Panc1 (cell line): ENCODE measurements at regions not wholly inside any gene's neighbourhood (a gene's known extent, or its start where the extent isn't known, plus 50 kb on each side); places are given as distances from the start of the nearest gene placed in this dataset.

Experiments used
- ATAC-seq: fragments of 200-7000 bp; cut with Tn5 transposase; 2 replicates; pipeline ENCODE4 v1.9.1; 2020; ENCODE audit warnings: mild to moderate bottlenecking, moderate library complexity
- BruUV-seq: library from RNA; stranded (reverse); fragments of 400-500 nt; replicated peaks from 2 replicates; lab custom pipeline; 2021; lab: Mats Ljungman, UMichigan
- CTCF ChIA-PET: fragments of 300-600 bp; sonication (Branson Sonifier 250); formaldehyde crosslinking; loops from one replicate; lab custom pipeline; 2022; ENCODE audit warnings: antibody characterized with exemption; lab: Charles Lee
- POLR2A ChIA-PET: fragments of 300-600 bp; sonication (Branson Sonifier 250); formaldehyde crosslinking; loops from one replicate; lab custom pipeline; 2022; ENCODE audit warnings: antibody characterized with exemption; lab: Charles Lee
- DNase-seq: peaks from one replicate; pipeline ENCODE4 v3.0.0-alpha.2; 2010; ENCODE audit warnings: low read depth, low spot score
- H3K27ac ChIP-seq: 2 replicates; pipeline ENCODE4 v1.5.1; 2011; ENCODE audit warnings: mild to moderate bottlenecking, low read length, inconsistent platforms
- H3K27me3 ChIP-seq: fragments of 200-500 bp; sonication (Bioruptor generic); 2 replicates; pipeline ENCODE4 v1.6.0; 2014; ENCODE audit warnings: low read length, inconsistent platforms; ENCODE audit not compliant: control insufficient read depth, insufficient read depth
- H3K36me3 ChIP-seq: fragments of 200-500 bp; sonication (Bioruptor generic); 2 replicates; pipeline ENCODE4 v1.5.1; 2014; ENCODE audit warnings: inconsistent platforms, mild to moderate bottlenecking, low read length, moderate library complexity; ENCODE audit not compliant: control insufficient read depth, insufficient read depth
- H3K4me1 ChIP-seq: 2 replicates; pipeline ENCODE4 v1.5.1; 2011; ENCODE audit warnings: inconsistent platforms, mild to moderate bottlenecking, low read length, moderate library complexity; ENCODE audit not compliant: control insufficient read depth, insufficient read depth
- H3K4me3 ChIP-seq, 2 experiments: 2 replicates each; pipeline ENCODE4 v1.5.1; 2011 to 2012; ENCODE audit warnings: low read depth in 2 of 2, low read length in 2 of 2, mild to moderate bottlenecking in 2 of 2, inconsistent platforms in 1 of 2, moderate library complexity in 1 of 2
- H3K9me3 ChIP-seq: fragments of 200-500 bp; sonication (Bioruptor generic); 2 replicates; pipeline ENCODE4 v1.5.1; 2014; ENCODE audit warnings: low read depth, mild to moderate bottlenecking, inconsistent platforms, low read length, moderate library complexity; ENCODE audit not compliant: control insufficient read depth, insufficient read depth
- CTCF ChIP-seq: fragments of 450-650 bp; IDR thresholded peaks from 2 replicates; pipeline ENCODE4 v1.5.1; 2017; ENCODE audit warnings: mild to moderate bottlenecking
- POLR2AphosphoS5 ChIP-seq: IDR thresholded peaks from 2 replicates; pipeline ENCODE4 v1.6.1; 2012; ENCODE audit warnings: mild to moderate bottlenecking, low read depth, low read length, moderate library complexity
- REST ChIP-seq, 2 experiments: IDR thresholded peaks; 2 replicates each; pipeline ENCODE4 v1.6.1; 2011 to 2012; ENCODE audit warnings: low read depth in 2 of 2, control low read depth in 1 of 2, low read length in 1 of 2, mild to moderate bottlenecking in 1 of 2, moderate library complexity in 1 of 2; ENCODE audit not compliant: insufficient read depth in 1 of 2
- SIN3A ChIP-seq: IDR thresholded peaks from 2 replicates; pipeline ENCODE4 v1.6.1; 2012; ENCODE audit warnings: low read depth, mild to moderate bottlenecking, low read length, moderate library complexity, borderline replicate concordance; ENCODE audit not compliant: insufficient read depth
- TCF7L2 ChIP-seq: IDR thresholded peaks from 2 replicates; pipeline ENCODE4 v1.6.1; 2011; ENCODE audit warnings: mild to moderate bottlenecking, low read depth, low read length, inconsistent platforms
- in situ Hi-C: cut with HindIII; loops from 2 replicates; pipeline ENCODE4 v1.10.0; 2016; ENCODE audit warnings: low sequenced_read_pairs, low pct_unique_long_range_greater_than_20kb
- intact Hi-C: fragments of 100-400 bp; cut with micrococcal nuclease; formaldehyde crosslinking; loops from one replicate; pipeline ENCODE4 v1.10.0; 2022; ENCODE audit not compliant: unreplicated experiment

DNA sequence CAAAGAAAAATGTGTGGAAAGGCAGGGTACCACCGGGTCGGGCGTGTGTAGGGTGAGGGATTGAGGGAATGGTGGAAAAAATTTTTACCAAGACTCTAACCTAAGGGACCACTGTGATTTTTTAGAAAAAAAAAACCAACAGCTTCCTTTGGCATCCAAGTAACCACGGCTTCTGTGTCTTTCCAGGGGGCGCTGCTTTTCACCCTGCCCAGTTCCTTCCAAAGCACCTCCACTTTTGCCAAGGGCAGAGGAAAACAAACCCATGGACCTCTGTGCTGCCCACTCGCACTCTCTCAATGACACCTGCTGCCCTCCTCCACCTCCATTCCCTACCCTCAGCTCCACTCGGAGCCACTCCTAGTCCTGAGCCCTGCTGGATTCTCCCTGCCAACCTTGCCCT lies 381.0 kb downstream of the ENC1 start:
- H3K36me3 ChIP-seq, result no peaks in the 10 kb centered on the region
- TF ChIP-seq SIN3A, result no peak
- TF ChIP-seq TCF7L2, result no peak
- TF ChIP-seq POLR2AphosphoS5, result no peak
- TF ChIP-seq REST (IDR thresholded peaks at IDR 0.05; ENCODE audit: insufficient read depth in 1 of 2, low read depth in 2 of 2, low read length in 1 of 2), result no peak
- 0 out of 2 replicates have a peak, but pooled peaks have one; percentile 9 for TF ChIP-seq CTCF
- H3K4me1 ChIP-seq, result no peaks in the 10 kb centered on the region
- H3K9me3 ChIP-seq, result no peaks in the 10 kb centered on the region
- no peak for DNase-seq
- no peak for ATAC-seq
- POLR2A ChIA-PET, result no interaction called here
- in situ Hi-C loops, result no loop called here
- CTCF ChIA-PET, result no interaction called here
- H3K27me3 ChIP-seq, result no peaks in the 10 kb centered on the region
- no peak overlapping the region for H3K4me3 ChIP-seq
- intact Hi-C loops, result no loop called here
- BruUV-seq, result no TSS peak
- no peak overlapping the region for H3K27ac ChIP-seq

- ChIA-PET CTCF (no interaction called here), POLR2A (no interaction called here)
- in situ Hi-C loops (no loop called here), intact Hi-C loops (no loop called here)
- TF ChIP-seq CTCF (no peak), TCF7L2 (no peak), REST (IDR thresholded peaks at IDR 0.05; ENCODE audit: insufficient read depth in 1 of 2, low read depth in 2 of 2, low read length in 1 of 2) (no peak), SIN3A (no peak), POLR2AphosphoS5 (no peak)
- no TSS peak for BruUV-seq
- Histone ChIP-seq H3K27ac (no peak overlapping the region), H3K4me1 (no peaks in the 10 kb centered on the region), H3K36me3 (no peaks in the 10 kb centered on the region), H3K27me3 (no peaks in the 10 kb centered on the region), H3K9me3 (no peaks in the 10 kb centered on the region), H3K4me3 (no peak overlapping the region)
- DNase-seq (no peak), ATAC-seq (no peak)
Observed at GRCh38 chr5:74258314-74258665, 382.2 kb downstream of the ENC1 start.
